ENCODE measurements at regions not wholly inside any gene's neighbourhood (a gene's known extent, or its start where the extent isn't known, plus 50 kb on each side); places are given as distances from the start of the nearest gene placed in this dataset.

- WGBS = 97% methylated on average over 2 of the region's 3 CpGs
- no peak overlapping the region for H3K9ac ChIP-seq (ENCODE audit: low read depth, low read length)
- no peaks in the 10 kb centered on the region for H3K4me1 ChIP-seq (ENCODE audit: insufficient read depth, low read length)
- no peaks in the 10 kb centered on the region for H3K9me3 ChIP-seq (ENCODE audit: insufficient read depth, low read depth, low read length)
- no peaks in the 10 kb centered on the region for H3K36me3 ChIP-seq (ENCODE audit: insufficient read depth, low read length)
- H3K27me3 ChIP-seq (ENCODE audit: insufficient read depth, low read length) = no peaks in the 10 kb centered on the region
- no peak overlapping the region for H3K27ac ChIP-seq (ENCODE audit: low read depth, low read length)
- H3K4me3 ChIP-seq (ENCODE audit: low read length) = no peak overlapping the region
These were observed 606.7 kb upstream of the TMPRSS15 start for GRCh38 chr21:19010251-19010650.

GRCh38 chr21:19010996-19011395, 607.4 kb upstream of the TMPRSS15 start:
- Histone ChIP-seq H3K9me3 (ENCODE audit: insufficient read depth, low read depth, low read length) (no peaks in the 10 kb centered on the region), H3K9ac (ENCODE audit: low read depth, low read length) (no peak overlapping the region), H3K27me3 (ENCODE audit: insufficient read depth, low read length) (no peaks in the 10 kb centered on the region), H3K4me3 (ENCODE audit: low read length) (no peak overlapping the region), H3K36me3 (ENCODE audit: insufficient read depth, low read length) (no peaks in the 10 kb centered on the region), H3K4me1 (ENCODE audit: insufficient read depth, low read length) (no peaks in the 10 kb centered on the region), H3K27ac (ENCODE audit: low read depth, low read length) (no peak overlapping the region)
- WGBS = 99% methylated on average over 2 of the region's 2 CpGs

- H3K27ac ChIP-seq (ENCODE audit: low read depth, low read length) = no peak overlapping the region
- no peaks in the 10 kb centered on the region for H3K36me3 ChIP-seq (ENCODE audit: insufficient read depth, low read length)
- no peaks in the 10 kb centered on the region for H3K27me3 ChIP-seq (ENCODE audit: insufficient read depth, low read length)
- H3K4me1 ChIP-seq (ENCODE audit: insufficient read depth, low read length) = no peaks in the 10 kb centered on the region
- WGBS = 100% methylated on average over 2 of the region's 2 CpGs
- H3K9ac ChIP-seq (ENCODE audit: low read depth, low read length) = no peak overlapping the region
- H3K4me3 ChIP-seq (ENCODE audit: low read length) = no peak overlapping the region
- H3K9me3 ChIP-seq (ENCODE audit: insufficient read depth, low read depth, low read length) = no peaks in the 10 kb centered on the region
These were observed 607.9 kb upstream of the TMPRSS15 start for GRCh38 chr21:19011451-19011850.

- no peak overlapping the region for H3K9ac ChIP-seq (ENCODE audit: low read depth, low read length)
- WGBS = 100% methylated on average over 2 of the region's 3 CpGs
- no peaks in the 10 kb centered on the region for H3K36me3 ChIP-seq (ENCODE audit: insufficient read depth, low read length)
- no peak overlapping the region for H3K4me3 ChIP-seq (ENCODE audit: low read length)
- no peak overlapping the region for H3K27ac ChIP-seq (ENCODE audit: low read depth, low read length)
- no peaks in the 10 kb centered on the region for H3K9me3 ChIP-seq (ENCODE audit: insufficient read depth, low read depth, low read length)
- no peaks in the 10 kb centered on the region for H3K4me1 ChIP-seq (ENCODE audit: insufficient read depth, low read length)
- H3K27me3 ChIP-seq (ENCODE audit: insufficient read depth, low read length) = no peaks in the 10 kb centered on the region
These were observed 610.3 kb upstream of the TMPRSS15 start for GRCh38 chr21:19013916-19014315.

- Histone ChIP-seq H3K9ac (ENCODE audit: low read depth, low read length) (no peak overlapping the region), H3K4me3 (ENCODE audit: low read length) (no peak overlapping the region), H3K27ac (ENCODE audit: low read depth, low read length) (no peak overlapping the region), H3K36me3 (ENCODE audit: insufficient read depth, low read length) (no peaks in the 10 kb centered on the region), H3K4me1 (ENCODE audit: insufficient read depth, low read length) (no peaks in the 10 kb centered on the region), H3K27me3 (ENCODE audit: insufficient read depth, low read length) (no peaks in the 10 kb centered on the region), H3K9me3 (ENCODE audit: insufficient read depth, low read depth, low read length) (no peaks in the 10 kb centered on the region)
- no CpG with 5 or more reads among the region's 3 CpGs for WGBS
These were observed 614.9 kb upstream of the TMPRSS15 start for GRCh38 chr21:19018529-19018928.

- H3K27me3 ChIP-seq (ENCODE audit: insufficient read depth, low read length) = no peaks in the 10 kb centered on the region
- H3K9ac ChIP-seq (ENCODE audit: low read depth, low read length) = no peak overlapping the region
- no peak overlapping the region for H3K27ac ChIP-seq (ENCODE audit: low read depth, low read length)
- H3K4me1 ChIP-seq (ENCODE audit: insufficient read depth, low read length) = no peaks in the 10 kb centered on the region
- WGBS = no CpG with 5 or more reads among the region's 4 CpGs
- H3K4me3 ChIP-seq (ENCODE audit: low read length) = no peak overlapping the region
- H3K9me3 ChIP-seq (ENCODE audit: insufficient read depth, low read depth, low read length) = no peaks in the 10 kb centered on the region
- H3K36me3 ChIP-seq (ENCODE audit: insufficient read depth, low read length) = no peaks in the 10 kb centered on the region
These were observed 619.4 kb upstream of the TMPRSS15 start for GRCh38 chr21:19022978-19023377.

GRCh38 chr21:19026911-19027310, 623.3 kb upstream of the TMPRSS15 start:
- Histone ChIP-seq H3K9me3 (ENCODE audit: insufficient read depth, low read depth, low read length) (no peaks in the 10 kb centered on the region), H3K9ac (ENCODE audit: low read depth, low read length) (no peak overlapping the region), H3K27me3 (ENCODE audit: insufficient read depth, low read length) (no peaks in the 10 kb centered on the region), H3K4me3 (ENCODE audit: low read length) (no peak overlapping the region), H3K36me3 (ENCODE audit: insufficient read depth, low read length) (no peaks in the 10 kb centered on the region), H3K27ac (ENCODE audit: low read depth, low read length) (no peak overlapping the region), H3K4me1 (ENCODE audit: insufficient read depth, low read length) (no peaks in the 10 kb centered on the region)

GRCh38 chr21:19029816-19030215, 626.2 kb upstream of the TMPRSS15 start:
- no peak overlapping the region for H3K27ac ChIP-seq (ENCODE audit: low read depth, low read length)
- H3K27me3 ChIP-seq (ENCODE audit: insufficient read depth, low read length) = no peaks in the 10 kb centered on the region
- H3K4me1 ChIP-seq (ENCODE audit: insufficient read depth, low read length) = no peaks in the 10 kb centered on the region
- no peaks in the 10 kb centered on the region for H3K9me3 ChIP-seq (ENCODE audit: insufficient read depth, low read depth, low read length)
- no peaks in the 10 kb centered on the region for H3K36me3 ChIP-seq (ENCODE audit: insufficient read depth, low read length)
- WGBS = 83% methylated on average over 1 of the region's 2 CpGs
- no peak overlapping the region for H3K4me3 ChIP-seq (ENCODE audit: low read length)
- H3K9ac ChIP-seq (ENCODE audit: low read depth, low read length) = no peak overlapping the region

- no peaks in the 10 kb centered on the region for H3K36me3 ChIP-seq (ENCODE audit: insufficient read depth, low read length)
- H3K27me3 ChIP-seq (ENCODE audit: insufficient read depth, low read length) = no peaks in the 10 kb centered on the region
- no peak overlapping the region for H3K27ac ChIP-seq (ENCODE audit: low read depth, low read length)
- H3K4me1 ChIP-seq (ENCODE audit: insufficient read depth, low read length) = no peaks in the 10 kb centered on the region
- no peaks in the 10 kb centered on the region for H3K9me3 ChIP-seq (ENCODE audit: insufficient read depth, low read depth, low read length)
- no peak overlapping the region for H3K9ac ChIP-seq (ENCODE audit: low read depth, low read length)
- WGBS = 95% methylated on average over 1 of the region's 1 CpG
- no peak overlapping the region for H3K4me3 ChIP-seq (ENCODE audit: low read length)
These were observed 628.4 kb upstream of the TMPRSS15 start for GRCh38 chr21:19031953-19032352.

- Histone ChIP-seq H3K27ac (ENCODE audit: low read depth, low read length) (no peak overlapping the region), H3K9me3 (ENCODE audit: insufficient read depth, low read depth, low read length) (0 out of 2 replicates have a peak, but pooled peaks cover 1% of the 10 kb centered on the region), H3K36me3 (ENCODE audit: insufficient read depth, low read length) (no peaks in the 10 kb centered on the region), H3K9ac (ENCODE audit: low read depth, low read length) (no peak overlapping the region), H3K4me1 (ENCODE audit: insufficient read depth, low read length) (no peaks in the 10 kb centered on the region), H3K27me3 (ENCODE audit: insufficient read depth, low read length) (no peaks in the 10 kb centered on the region), H3K4me3 (ENCODE audit: low read length) (no peak overlapping the region)
- WGBS = 91% methylated on average over 4 of the region's 4 CpGs
These were observed 630.5 kb upstream of the TMPRSS15 start for GRCh38 chr21:19034041-19034440.

- 85% methylated on average over 2 of the region's 2 CpGs for WGBS
- Histone ChIP-seq H3K27ac (ENCODE audit: low read depth, low read length) (no peak overlapping the region), H3K4me3 (ENCODE audit: low read length) (no peak overlapping the region), H3K4me1 (ENCODE audit: insufficient read depth, low read length) (no peaks in the 10 kb centered on the region), H3K9ac (ENCODE audit: low read depth, low read length) (no peak overlapping the region), H3K27me3 (ENCODE audit: insufficient read depth, low read length) (no peaks in the 10 kb centered on the region), H3K36me3 (ENCODE audit: insufficient read depth, low read length) (no peaks in the 10 kb centered on the region), H3K9me3 (ENCODE audit: insufficient read depth, low read depth, low read length) (0 out of 2 replicates have a peak, but pooled peaks cover 5% of the 10 kb centered on the region)
These were observed 631.0 kb upstream of the TMPRSS15 start for GRCh38 chr21:19034560-19034959.

- no peaks in the 10 kb centered on the region for H3K36me3 ChIP-seq (ENCODE audit: insufficient read depth, low read length)
- H3K9ac ChIP-seq (ENCODE audit: low read depth, low read length) = no peak overlapping the region
- peaks cover 1% of the 10 kb centered on the region; the same call in 1 of the 2 replicates for H3K9me3 ChIP-seq (ENCODE audit: insufficient read depth, low read depth, low read length)
- 66% methylated on average over 2 of the region's 2 CpGs for WGBS
- H3K27ac ChIP-seq (ENCODE audit: low read depth, low read length) = no peak overlapping the region
- H3K4me1 ChIP-seq (ENCODE audit: insufficient read depth, low read length) = no peaks in the 10 kb centered on the region
- H3K27me3 ChIP-seq (ENCODE audit: insufficient read depth, low read length) = no peaks in the 10 kb centered on the region
- no peak overlapping the region for H3K4me3 ChIP-seq (ENCODE audit: low read length)
These were observed 642.3 kb upstream of the TMPRSS15 start for GRCh38 chr21:19045876-19046275.

Data from HUES64 (cell line).